HG02884 (cell line): ENCODE measurements at regions not wholly inside any gene's neighbourhood (a gene's known extent, or its start where the extent isn't known, plus 50 kb on each side); places are given as distances from the start of the nearest gene placed in this dataset.
"Not testable (repeated sequence)": the region's sequence is repeated elsewhere in the genome, so short reads cannot be mapped to it uniquely, and the experiment has no call there.

Source experiments
- ATAC-seq: cut with Tn5 transposase; IDR thresholded peaks from one replicate; pipeline ENCODE4 v1.9.1; 2021; ENCODE audit warnings: mild to moderate bottlenecking, moderate library complexity; ENCODE audit not compliant: unreplicated experiment

- no peak for ATAC-seq
These were observed 262.6 kb upstream of the MCTP2 start for GRCh38 chr15:93968773-93969172.

DNA sequence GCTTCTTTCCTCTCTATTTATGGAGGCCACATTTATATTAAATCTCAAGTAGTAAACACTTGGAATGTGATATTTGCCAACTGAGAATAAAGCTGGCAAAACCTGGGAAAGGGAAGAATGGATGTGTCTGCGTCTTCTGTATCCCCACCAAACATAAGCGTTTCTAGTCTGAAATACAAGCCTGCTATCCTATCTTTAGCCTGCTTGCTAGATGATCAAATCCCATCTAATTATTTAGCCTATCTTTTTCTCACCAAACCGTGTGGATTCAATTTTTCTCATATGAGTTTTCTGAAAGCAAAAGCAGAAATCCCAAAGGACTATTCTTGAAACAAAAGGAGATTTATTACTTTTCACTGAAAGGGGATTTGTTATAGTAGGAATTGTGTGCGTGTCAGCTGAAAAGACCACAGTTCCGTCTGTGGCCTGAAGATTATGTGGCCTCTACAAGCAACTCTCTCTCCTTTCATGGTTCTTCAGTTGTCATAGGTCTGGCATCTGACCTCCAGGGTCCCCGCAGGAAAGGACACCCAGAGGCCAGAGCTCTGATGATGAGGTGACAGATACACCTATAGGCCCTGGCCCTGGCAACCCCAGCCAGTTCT is 266.0 kb upstream of the MCTP2 start:
- no peak for ATAC-seq

DNA sequence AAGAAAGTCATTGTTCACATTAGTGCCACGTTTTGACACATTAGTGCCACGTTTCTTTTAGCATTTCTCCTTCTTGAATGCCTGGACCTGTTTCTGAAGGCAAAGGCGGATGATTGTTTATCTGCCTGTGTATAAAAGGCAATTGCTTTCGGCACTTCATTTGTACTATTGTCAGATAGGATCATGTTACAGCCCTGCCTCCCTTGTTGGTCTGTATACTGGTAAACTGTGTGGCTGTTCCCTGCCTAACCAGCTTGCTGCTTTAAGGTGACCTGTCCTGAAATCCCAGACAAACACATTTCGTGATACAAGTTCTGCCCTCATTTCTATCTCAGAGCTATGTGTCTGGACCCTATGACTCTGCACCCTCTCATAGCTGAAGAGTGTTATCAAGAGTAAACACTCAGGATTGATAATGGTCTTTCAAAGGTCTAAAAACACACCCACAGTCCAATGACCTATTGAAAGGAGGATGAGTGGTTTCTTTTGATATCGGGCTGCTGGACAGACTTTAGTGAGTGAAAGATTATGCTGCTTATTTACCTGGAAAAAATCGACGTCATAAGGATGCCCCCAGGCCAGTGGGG is 276.3 kb upstream of the MCTP2 start:
- ATAC-seq = no peak

GRCh38 chr15:93948726-93949125 is 282.6 kb upstream of the MCTP2 start:
- no peak for ATAC-seq

DNA sequence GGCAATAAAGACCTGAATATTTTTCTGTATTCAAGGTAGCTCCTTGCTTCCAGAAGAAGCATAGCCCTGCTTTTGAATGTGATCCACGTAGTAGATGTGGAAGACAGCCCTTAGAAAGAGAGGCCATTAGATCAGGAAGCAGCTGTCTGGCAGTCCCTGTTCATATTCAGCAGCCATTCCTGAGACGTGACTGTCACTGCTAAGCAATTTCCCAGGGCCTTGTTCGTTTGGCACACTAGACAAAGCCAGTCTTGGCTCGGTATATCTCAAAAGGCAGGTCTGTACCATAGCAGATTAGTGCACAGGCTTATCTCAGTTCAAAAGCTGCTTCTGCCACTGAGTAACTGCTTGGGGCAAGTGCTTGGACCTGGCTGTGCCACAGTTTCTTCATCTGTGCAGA is 287.8 kb upstream of the MCTP2 start:
- no peak for ATAC-seq

GRCh38 chr15:93942269-93942694 is 289.1 kb upstream of the MCTP2 start:
- ATAC-seq = no peak

DNA sequence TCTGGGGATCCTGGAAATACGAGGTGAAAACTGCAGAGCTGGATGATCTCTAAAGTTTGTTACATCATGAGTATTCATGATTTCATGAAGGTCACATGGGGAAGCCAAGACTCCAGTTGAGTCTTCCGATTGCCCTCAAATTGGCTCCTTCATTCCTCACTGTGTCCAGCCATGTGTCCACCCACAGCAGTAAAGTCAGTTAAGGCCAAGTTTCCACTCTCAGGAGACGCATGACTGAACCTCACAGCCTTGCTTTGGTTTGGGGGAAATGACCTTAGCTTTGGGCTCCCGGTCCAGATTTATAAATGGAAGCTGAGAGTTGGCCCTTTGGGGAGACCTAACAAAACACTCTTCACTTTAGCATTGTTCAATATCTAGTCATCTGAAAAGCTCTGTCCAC is 289.7 kb upstream of the MCTP2 start:
- ATAC-seq = no peak

- no peak for ATAC-seq
These were observed 291.1 kb upstream of the MCTP2 start for GRCh38 chr15:93940226-93940625.

DNA sequence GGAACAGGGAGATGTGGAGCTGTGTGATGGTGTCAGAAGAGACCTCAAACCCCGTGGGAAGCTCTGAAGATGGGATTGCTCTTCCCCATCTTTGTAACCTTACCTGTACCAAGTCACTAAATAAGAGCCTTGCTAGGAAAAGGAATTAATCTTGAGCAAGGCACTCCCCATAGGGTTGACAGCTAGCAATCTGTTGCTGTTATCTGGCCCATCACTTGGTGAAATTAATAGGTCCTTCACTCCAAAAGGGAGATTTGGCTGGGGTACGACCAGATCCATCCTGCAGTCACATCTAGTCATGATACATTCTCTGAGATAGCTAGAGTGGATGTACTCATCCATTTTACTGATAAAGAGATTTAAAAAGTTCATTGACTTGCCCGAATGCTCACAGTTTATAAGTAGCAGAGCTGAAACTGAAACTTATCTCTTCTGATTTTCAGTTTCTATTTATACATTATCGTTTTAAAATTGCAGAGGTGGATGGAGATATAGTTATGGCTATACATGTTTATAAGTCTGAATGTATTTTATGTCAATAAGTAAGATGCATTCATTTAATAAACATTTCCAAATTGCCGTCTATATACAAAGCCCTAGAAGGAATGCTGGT is 299.1 kb upstream of the MCTP2 start:
- peak; percentile 64 for ATAC-seq

DNA sequence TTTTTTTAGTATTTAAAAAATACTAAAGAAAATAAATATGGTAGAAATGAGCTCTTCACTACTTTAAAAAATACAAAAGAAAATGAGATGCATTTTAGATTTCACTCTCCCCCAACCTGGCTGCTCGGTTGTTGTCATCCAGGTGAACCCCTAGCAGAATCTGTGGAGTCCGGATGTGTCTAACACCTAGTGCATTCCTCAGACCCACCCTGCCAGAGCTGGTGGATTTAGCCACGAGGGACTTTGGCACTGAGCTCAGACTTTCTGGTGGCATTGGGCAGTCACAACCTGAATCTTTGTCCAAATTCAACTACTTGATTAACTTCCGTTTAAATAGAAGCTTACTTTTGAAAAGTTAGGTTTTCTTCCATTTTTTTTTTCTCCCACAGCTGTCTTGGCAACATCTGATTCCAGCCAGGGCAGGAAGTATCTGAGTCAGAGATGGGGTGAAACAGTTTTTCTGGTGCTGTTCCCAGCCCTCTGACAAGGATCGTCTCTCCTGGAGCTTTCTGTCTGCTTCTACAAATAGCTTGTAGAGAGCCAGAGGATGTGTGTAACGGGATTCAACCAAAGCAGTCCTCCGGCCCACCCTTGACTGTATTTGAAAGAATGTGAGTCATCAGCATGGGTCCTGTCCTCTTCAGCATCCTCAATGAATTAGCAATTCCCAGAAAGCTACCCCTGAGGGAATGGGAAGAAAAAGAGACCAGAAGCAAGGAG is 301.8 kb upstream of the MCTP2 start:
- no peak for ATAC-seq

- no peak for ATAC-seq
These were observed 311.2 kb upstream of the MCTP2 start for GRCh38 chr15:93920204-93920603.

DNA sequence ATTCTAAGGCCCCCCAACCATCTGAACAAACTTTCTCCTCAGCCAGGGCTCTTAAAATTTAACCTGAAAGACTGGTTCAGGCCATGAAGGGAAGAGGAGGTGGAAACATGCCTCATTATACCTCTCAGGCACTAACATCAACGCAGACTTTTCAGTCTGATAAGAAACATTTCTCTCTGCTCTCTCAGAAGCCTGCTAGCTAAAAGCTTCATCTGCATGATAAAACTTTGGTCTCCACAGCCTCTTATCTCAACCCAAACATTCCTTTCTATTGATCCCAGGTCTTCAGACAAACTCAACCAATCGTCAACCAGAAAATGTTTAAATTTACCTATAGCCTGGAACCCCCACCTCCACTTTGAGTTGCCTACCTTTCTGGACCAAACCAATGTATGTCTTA is 312.6 kb upstream of the MCTP2 start:
- not testable (repeated sequence) for ATAC-seq

DNA sequence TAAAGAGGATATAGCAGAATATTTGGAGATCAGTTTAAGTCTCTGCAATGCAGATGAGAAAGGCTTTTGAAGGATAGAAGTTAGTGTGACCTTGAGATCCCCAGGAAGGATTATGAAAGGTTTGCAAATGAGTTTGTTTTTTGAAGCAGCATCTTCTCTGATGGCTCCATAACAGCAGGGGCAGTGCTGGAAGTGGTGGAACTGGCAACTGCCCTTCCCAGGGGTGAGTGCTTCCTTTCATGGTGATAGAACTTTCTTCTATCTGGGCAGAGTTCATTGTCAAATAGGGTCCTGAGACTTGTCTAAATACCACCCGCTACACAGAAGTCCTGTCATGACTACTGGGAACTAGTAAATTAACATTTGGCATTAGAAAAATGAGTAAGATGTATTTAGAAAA is 314.2 kb upstream of the MCTP2 start:
- no peak for ATAC-seq

- ATAC-seq = no peak
These were observed 317.5 kb upstream of the MCTP2 start for GRCh38 chr15:93913871-93914270.

DNA sequence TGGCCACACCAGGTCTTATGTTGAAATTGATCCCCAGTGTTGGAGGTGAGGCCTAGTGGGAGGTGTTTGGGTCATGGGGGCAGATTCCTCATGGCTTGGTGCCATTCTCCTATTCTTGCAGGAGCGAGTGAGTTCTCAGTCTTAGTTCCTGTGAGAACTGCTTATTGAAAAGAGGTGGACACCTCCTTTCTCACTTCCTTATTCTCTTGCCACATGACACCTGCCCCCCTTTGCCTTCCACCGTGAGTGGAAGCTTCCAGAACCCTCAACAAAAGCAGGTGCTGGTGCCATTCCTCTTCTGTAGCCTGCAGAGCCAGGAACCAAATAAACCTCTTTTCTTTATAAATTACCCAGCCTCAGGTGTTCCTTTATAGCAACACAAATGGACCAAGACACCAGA is 318.1 kb upstream of the MCTP2 start:
- no peak for ATAC-seq

GRCh38 chr15:93900476-93901400 is 330.6 kb upstream of the MCTP2 start:
- no peak for ATAC-seq

- no peak for ATAC-seq
These were observed 331.5 kb upstream of the MCTP2 start for GRCh38 chr15:93899817-93900216.

- no peak for ATAC-seq
These were observed 334.0 kb upstream of the MCTP2 start for GRCh38 chr15:93897377-93897776.

DNA sequence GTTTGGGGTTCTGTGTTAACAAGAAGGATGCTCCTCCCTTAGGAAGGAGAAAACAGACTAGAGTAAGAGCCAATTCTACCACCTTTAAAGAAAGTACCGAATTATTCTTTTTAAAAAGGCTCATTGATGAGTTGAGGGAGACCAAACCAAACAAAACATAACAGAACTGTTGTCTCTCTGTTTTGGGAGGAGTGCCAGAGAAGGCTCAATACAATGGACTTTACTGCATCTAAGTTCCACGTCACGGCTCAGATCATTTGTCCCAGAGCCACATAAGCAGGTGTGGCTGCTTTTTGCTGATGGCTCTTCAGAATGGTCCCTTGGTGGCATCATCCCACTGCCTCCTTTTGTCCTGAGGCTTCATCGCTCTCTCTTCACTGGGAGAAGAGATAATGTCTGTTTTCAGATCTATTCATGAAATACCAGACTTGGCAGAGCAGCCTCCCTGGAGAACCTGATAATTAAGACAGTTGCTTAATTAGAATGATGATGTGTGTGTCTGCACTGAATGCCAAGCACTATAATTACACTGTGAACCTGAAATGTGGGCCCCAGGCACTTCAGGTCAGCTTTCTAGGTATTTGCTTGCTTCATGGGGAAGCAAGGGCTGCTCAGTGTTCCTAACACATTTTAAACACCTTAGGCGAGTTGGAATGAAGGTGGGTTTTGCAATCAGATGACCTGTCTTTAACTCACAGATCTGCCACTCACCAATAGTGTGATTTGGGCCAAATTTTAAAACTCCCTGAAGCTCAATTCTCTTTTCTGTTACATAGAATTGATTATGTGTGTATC is 335.2 kb upstream of the MCTP2 start:
- no peak for ATAC-seq

- no peak for ATAC-seq
These were observed 336.8 kb upstream of the MCTP2 start for GRCh38 chr15:93894438-93895036.
